Keratinocyte (primary cell): ENCODE measurements at regions not wholly inside any gene's neighbourhood (a gene's known extent, or its start where the extent isn't known, plus 50 kb on each side); places are given as distances from the start of the nearest gene placed in this dataset.

ENCODE experiments used
- DNase-seq: peaks from one replicate; pipeline ENCODE4 v3.0.0-alpha.2; 2011; ENCODE audit warnings: low read depth, missing footprints, low spot score
- FAIRE-seq: peaks from 2 replicates; lab custom pipeline; 2011; peaks lifted over from hg19 to GRCh38; lab: Jason Lieb, UNC
- H2AFZ ChIP-seq: 2 replicates; pipeline ENCODE4 v1.6.0; 2012; ENCODE audit warnings: low read length, control low read depth, inconsistent platforms; ENCODE audit not compliant: control insufficient read depth
- H3K27ac ChIP-seq: 2 replicates; pipeline ENCODE4 v1.5.1; 2011; ENCODE audit warnings: low read length; ENCODE audit not compliant: control insufficient read depth, insufficient read depth
- H3K27me3 ChIP-seq: 3 replicates; pipeline ENCODE4 v1.6.0; 2011; ENCODE audit warnings: low read length; ENCODE audit not compliant: control insufficient read depth, insufficient read depth; ENCODE audit errors: extremely low read depth
- H3K36me3 ChIP-seq, 2 experiments: 2 replicates in 1 of 2; 3 replicates in 1 of 2; pipeline ENCODE4 v1.5.1; 2011; ENCODE audit warnings: low read length in 2 of 2, mild to moderate bottlenecking in 1 of 2; ENCODE audit not compliant: control insufficient read depth in 2 of 2, insufficient read depth in 2 of 2; ENCODE audit errors: extremely low read depth in 1 of 2
- H3K4me1 ChIP-seq: 3 replicates; pipeline ENCODE4 v1.5.1; 2011; ENCODE audit warnings: low read length; ENCODE audit not compliant: control insufficient read depth, insufficient read depth; ENCODE audit errors: extremely low read depth
- H3K4me2 ChIP-seq: 3 replicates; pipeline ENCODE4 v1.6.0; 2011; ENCODE audit warnings: low read depth, low read length; ENCODE audit not compliant: control insufficient read depth, insufficient read depth; ENCODE audit errors: extremely low read depth
- H3K4me3 ChIP-seq, 3 experiments: fragments of 200-600 bp in 1 of 3; sonication (generic) in 1 of 3; 2 replicates in 2 of 3; 3 replicates in 1 of 3; pipeline ENCODE4 v1.5.1; 2011 to 2016; ENCODE audit warnings: low read length in 3 of 3, mild to moderate bottlenecking in 3 of 3, control low read depth in 2 of 3, inconsistent platforms in 1 of 3, low read depth in 1 of 3, mixed read lengths in 1 of 3, mixed run types in 1 of 3, moderate library complexity in 1 of 3; ENCODE audit not compliant: control insufficient read depth in 2 of 3, insufficient read depth in 2 of 3; ENCODE audit errors: extremely low read depth in 1 of 3
- H3K79me2 ChIP-seq: 2 replicates; pipeline ENCODE4 v1.6.0; 2012; ENCODE audit warnings: low read length; ENCODE audit not compliant: control insufficient read depth, insufficient read depth
- H3K9ac ChIP-seq: 3 replicates; pipeline ENCODE4 v1.6.0; 2011; ENCODE audit warnings: low read length; ENCODE audit not compliant: control insufficient read depth, insufficient read depth; ENCODE audit errors: extremely low read depth
- H3K9me1 ChIP-seq: 3 replicates; pipeline ENCODE4 v1.6.0; 2011; ENCODE audit warnings: low read length; ENCODE audit not compliant: control insufficient read depth, insufficient read depth; ENCODE audit errors: extremely low read depth
- H3K9me3 ChIP-seq: 2 replicates; pipeline ENCODE4 v1.5.1; 2012; ENCODE audit warnings: low read depth, low read length; ENCODE audit not compliant: control insufficient read depth
- H4K20me1 ChIP-seq: 3 replicates; pipeline ENCODE4 v1.6.0; 2011; ENCODE audit warnings: low read length; ENCODE audit not compliant: control insufficient read depth, insufficient read depth; ENCODE audit errors: extremely low read depth
- CTCF ChIP-seq, 3 experiments: IDR thresholded peaks in 1 of 3; conservative IDR thresholded peaks in 1 of 3; optimal IDR thresholded peaks in 1 of 3; 2 replicates in 2 of 3; 3 replicates in 1 of 3; pipeline versions ENCODE3 to v1.5.1; 2011; ENCODE audit warnings: low read length in 3 of 3, mild to moderate bottlenecking in 3 of 3, moderate library complexity in 2 of 3, control low read depth in 1 of 3, inconsistent platforms in 1 of 3; ENCODE audit not compliant: insufficient read depth in 2 of 3; ENCODE audit errors: extremely low read depth in 1 of 3
- EZH2 ChIP-seq: IDR thresholded peaks from one replicate; pipeline ENCODE4 v1.6.1; 2012; ENCODE audit warnings: inconsistent platforms, mild to moderate bottlenecking, low read length, moderate library complexity
- dilution Hi-C: fragments of 300-500 bp; cut with MboI; formaldehyde crosslinking; loops from one replicate; pipeline ENCODE4 v1.7.0; 2020; ENCODE audit warnings: low sequenced_read_pairs; ENCODE audit not compliant: extremely low pct_ligation_motif_present

GRCh38 chr13:85725433-85725832 lies 73.8 kb downstream of the SLITRK6 start:
- no peak for FAIRE-seq
- no peak for DNase-seq
- dilution Hi-C loops, result no loop called here
- Histone ChIP-seq H3K9me3 (no peaks in the 10 kb centered on the region), H2AFZ (no peak overlapping the region), H3K9me1 (no peaks in the 10 kb centered on the region), H3K79me2 (no peaks in the 10 kb centered on the region), H3K27ac (no peak overlapping the region), H3K4me3 (no peak overlapping the region), H3K27me3 (no peaks in the 10 kb centered on the region), H3K9ac (no peak overlapping the region), H3K4me1 (peaks cover 3% of the 10 kb centered on the region), H4K20me1 (no peaks in the 10 kb centered on the region), H3K4me2 (no peak overlapping the region), H3K36me3 (no peaks in the 10 kb centered on the region)
- TF ChIP-seq EZH2 (no peak), CTCF (optimal IDR thresholded peaks at IDR 0.05 in 1 of 3, IDR thresholded peaks at IDR 0.05 in 1 of 3, conservative IDR thresholded peaks at IDR 0.05 in 1 of 3; ENCODE audit: extremely low read depth in 1 of 3, insufficient read depth in 2 of 3, low read length in 3 of 3) (no peak)

- no peaks in the 10 kb centered on the region for H3K9me1 ChIP-seq
- no peaks in the 10 kb centered on the region for H4K20me1 ChIP-seq
- dilution Hi-C loops, result no loop called here
- TF ChIP-seq EZH2, result no peak
- no peak for TF ChIP-seq CTCF (optimal IDR thresholded peaks at IDR 0.05 in 1 of 3, IDR thresholded peaks at IDR 0.05 in 1 of 3, conservative IDR thresholded peaks at IDR 0.05 in 1 of 3; ENCODE audit: extremely low read depth in 1 of 3, insufficient read depth in 2 of 3, low read length in 3 of 3)
- no peak overlapping the region for H3K27ac ChIP-seq
- no peak for FAIRE-seq
- DNase-seq, result no peak
- no peak overlapping the region for H3K4me2 ChIP-seq
- no peak overlapping the region for H3K4me3 ChIP-seq
- H3K36me3 ChIP-seq, result no peaks in the 10 kb centered on the region
- no peak overlapping the region for H3K9ac ChIP-seq
- H3K27me3 ChIP-seq, result no peaks in the 10 kb centered on the region
- no peaks in the 10 kb centered on the region for H3K9me3 ChIP-seq
- peaks cover 3% of the 10 kb centered on the region for H3K4me1 ChIP-seq
- H3K79me2 ChIP-seq, result no peaks in the 10 kb centered on the region
- H2AFZ ChIP-seq, result no peak overlapping the region
Measured at GRCh38 chr13:85724546-85725432, 74.4 kb downstream of the SLITRK6 start.
